Urinary bladder (tissue), 3 donors: ENCODE measurements at regions not wholly inside any gene's neighbourhood (a gene's known extent, or its start where the extent isn't known, plus 50 kb on each side); places are given as distances from the start of the nearest gene placed in this dataset.
"Not testable (repeated sequence)": the region's sequence is repeated elsewhere in the genome, so short reads cannot be mapped to it uniquely, and the experiment has no call there.

Experiments used
- DNase-seq: peaks from one replicate; pipeline ENCODE4 v3.0.0-alpha.2; 2015; ENCODE audit errors: extremely low spot score
- H3K27ac ChIP-seq: one replicate; pipeline ENCODE4 v1.5.1; 2013; ENCODE audit warnings: low read depth, mild to moderate bottlenecking, moderate library complexity
- H3K36me3 ChIP-seq: one replicate; pipeline ENCODE4 v1.6.1; 2013; ENCODE audit warnings: mild to moderate bottlenecking, moderate library complexity; ENCODE audit not compliant: insufficient read depth
- H3K4me1 ChIP-seq: one replicate; pipeline ENCODE4 v1.6.1; 2013; ENCODE audit warnings: mild to moderate bottlenecking, moderate library complexity; ENCODE audit not compliant: insufficient read depth
- H3K4me3 ChIP-seq: one replicate; pipeline ENCODE4 v1.5.1; 2013; ENCODE audit warnings: low read depth, low read length
- WGBS: extraction: QIAGEN DNeasy Blood & Tissue Kit; methylation state at CpG from one replicate; pipeline ENCODE4 v1.1.7; 2013; 5-methylcytosine and 5-hydroxymethylcytosine counted together
- donor health status: healthy with polysubstance abuse.
- donor health status: healthy.

DNA sequence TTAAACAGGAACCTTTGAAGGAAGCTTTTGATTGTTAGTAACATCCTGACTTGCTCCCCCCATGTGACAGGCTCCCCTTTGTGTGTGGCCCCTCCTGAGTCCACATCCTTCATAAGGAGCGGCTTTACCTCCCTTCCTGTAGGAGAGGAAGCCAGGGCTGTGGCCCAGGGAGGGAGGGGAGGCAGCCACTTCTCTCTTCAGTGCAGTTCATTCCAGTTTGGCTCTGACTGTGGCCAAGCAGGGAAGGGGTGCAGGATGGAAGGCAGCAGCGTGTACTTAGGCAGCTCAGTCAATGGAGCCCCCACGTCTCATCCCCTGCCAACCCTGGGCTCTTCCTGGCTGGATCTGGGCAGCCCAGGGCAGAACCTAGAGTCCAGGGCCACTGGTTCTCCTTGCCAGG lies 295.2 kb downstream of the QKI start:
- Histone ChIP-seq H3K4me1 (no peaks in the 10 kb centered on the region), H3K27ac (no peak overlapping the region), H3K36me3 (no peaks in the 10 kb centered on the region), H3K4me3 (no peak overlapping the region)
- WGBS, result 76% methylated on average over 3 of the region's 3 CpGs
- no peak for DNase-seq

DNA sequence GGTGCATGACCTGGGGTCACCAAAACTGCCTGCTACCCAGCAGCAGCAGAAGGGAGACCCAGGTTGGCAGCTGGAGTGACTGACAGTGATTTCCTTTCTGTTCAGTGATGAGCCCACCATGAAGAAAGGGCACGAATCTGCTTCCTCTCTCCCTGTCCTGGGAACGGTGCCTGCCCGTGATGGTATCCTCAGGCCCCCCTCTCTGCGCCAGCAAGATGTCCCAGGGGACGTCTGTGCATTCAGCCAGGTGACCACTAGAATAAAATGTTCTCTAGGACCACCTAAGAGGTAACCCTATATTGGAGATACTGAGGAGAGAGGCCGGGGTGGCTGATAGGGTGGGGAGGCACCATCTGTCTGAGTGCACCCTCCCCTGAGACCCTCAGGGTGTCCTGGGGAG lies 294.7 kb downstream of the QKI start:
- DNase-seq, result no peak
- WGBS, result 90% methylated on average over 6 of the region's 6 CpGs
- no peak overlapping the region for H3K27ac ChIP-seq
- H3K4me1 ChIP-seq, result no peaks in the 10 kb centered on the region
- no peaks in the 10 kb centered on the region for H3K36me3 ChIP-seq
- H3K4me3 ChIP-seq, result no peak overlapping the region

DNA sequence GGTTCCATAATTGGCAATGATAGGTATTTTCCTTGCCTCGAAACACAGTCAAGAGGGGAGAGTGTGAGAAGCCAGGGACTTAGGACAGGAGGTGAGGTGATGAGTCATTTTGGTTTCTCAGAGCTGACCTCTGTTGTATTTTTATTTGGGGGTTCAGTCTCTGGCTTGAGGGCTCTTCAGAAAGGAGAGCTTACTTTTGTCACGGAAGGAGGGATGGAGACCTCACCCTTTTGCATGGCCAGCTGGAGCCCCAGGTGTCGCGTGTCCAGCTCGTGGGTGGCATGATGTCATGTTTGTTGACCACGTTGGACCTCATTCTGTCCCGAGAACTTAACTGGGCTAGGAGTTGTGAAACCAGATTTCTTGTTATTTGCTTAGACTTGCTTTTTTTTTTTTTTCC lies 293.9 kb downstream of the QKI start:
- H3K36me3 ChIP-seq, result no peaks in the 10 kb centered on the region
- WGBS, result 95% methylated on average over 7 of the region's 7 CpGs
- no peak overlapping the region for H3K4me3 ChIP-seq
- DNase-seq, result no peak
- H3K4me1 ChIP-seq, result no peaks in the 10 kb centered on the region
- no peak overlapping the region for H3K27ac ChIP-seq

GRCh38 chr6:163707387-163708355 lies 293.2 kb downstream of the QKI start:
- Histone ChIP-seq H3K27ac (no peak overlapping the region), H3K36me3 (no peaks in the 10 kb centered on the region), H3K4me3 (no peak overlapping the region), H3K4me1 (no peaks in the 10 kb centered on the region)
- WGBS, result 67% methylated on average over 18 of the region's 18 CpGs
- no peak for DNase-seq

GRCh38 chr6:163706500-163707087 lies 292.1 kb downstream of the QKI start:
- H3K27ac ChIP-seq, result no peak overlapping the region
- no peaks in the 10 kb centered on the region for H3K4me1 ChIP-seq
- H3K4me3 ChIP-seq, result no peak overlapping the region
- no peaks in the 10 kb centered on the region for H3K36me3 ChIP-seq
- DNase-seq, result no peak
- WGBS, result 90% methylated on average over 6 of the region's 6 CpGs

GRCh38 chr6:163705923-163706322 lies 291.4 kb downstream of the QKI start:
- no peak overlapping the region for H3K4me3 ChIP-seq
- H3K36me3 ChIP-seq, result no peaks in the 10 kb centered on the region
- 93% methylated on average over 9 of the region's 9 CpGs for WGBS
- no peaks in the 10 kb centered on the region for H3K4me1 ChIP-seq
- DNase-seq, result no peak
- no peak overlapping the region for H3K27ac ChIP-seq

DNA sequence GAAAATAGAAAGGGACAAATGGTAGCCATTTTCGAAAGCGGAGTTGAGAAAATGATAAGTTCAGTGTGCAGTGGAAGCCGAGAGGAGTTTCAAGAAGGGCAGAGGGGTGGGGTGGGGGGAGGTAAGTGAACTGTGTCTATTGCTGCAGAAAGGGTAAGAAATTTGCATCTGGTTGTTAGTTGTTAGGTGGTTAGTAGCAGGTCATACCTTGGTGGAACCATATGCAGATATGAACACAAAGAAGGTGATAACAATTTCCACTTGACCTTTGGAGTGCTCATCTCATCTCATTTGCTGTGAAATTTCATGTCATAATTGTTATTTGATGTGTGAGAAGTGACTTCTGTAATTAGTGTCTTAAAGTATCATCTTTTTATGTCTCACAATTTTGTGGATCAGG lies 288.2 kb downstream of the QKI start:
- no peaks in the 10 kb centered on the region for H3K36me3 ChIP-seq
- WGBS, result over 99% methylated on average over 3 of the region's 3 CpGs
- DNase-seq, result no peak
- H3K4me3 ChIP-seq, result no peak overlapping the region
- H3K4me1 ChIP-seq, result no peaks in the 10 kb centered on the region
- no peak overlapping the region for H3K27ac ChIP-seq

- H3K36me3 ChIP-seq, result no peaks in the 10 kb centered on the region
Measured at GRCh38 chr6:163701762-163702161, 287.2 kb downstream of the QKI start.

GRCh38 chr6:163698086-163698485 lies 283.6 kb downstream of the QKI start:
- Histone ChIP-seq H3K27ac (no peak overlapping the region), H3K4me3 (no peak overlapping the region), H3K4me1 (peaks cover 1% of the 10 kb centered on the region), H3K36me3 (no peaks in the 10 kb centered on the region)
- DNase-seq, result no peak
- 80% methylated on average over 3 of the region's 3 CpGs for WGBS

More at GRCh38 chr6:163701762-163702161, 287.2 kb downstream of the QKI start:
- Histone ChIP-seq H3K27ac (no peak overlapping the region), H3K4me3 (no peak overlapping the region), H3K4me1 (no peaks in the 10 kb centered on the region)
- 86% methylated on average over 4 of the region's 4 CpGs for WGBS
- no peak for DNase-seq

DNA sequence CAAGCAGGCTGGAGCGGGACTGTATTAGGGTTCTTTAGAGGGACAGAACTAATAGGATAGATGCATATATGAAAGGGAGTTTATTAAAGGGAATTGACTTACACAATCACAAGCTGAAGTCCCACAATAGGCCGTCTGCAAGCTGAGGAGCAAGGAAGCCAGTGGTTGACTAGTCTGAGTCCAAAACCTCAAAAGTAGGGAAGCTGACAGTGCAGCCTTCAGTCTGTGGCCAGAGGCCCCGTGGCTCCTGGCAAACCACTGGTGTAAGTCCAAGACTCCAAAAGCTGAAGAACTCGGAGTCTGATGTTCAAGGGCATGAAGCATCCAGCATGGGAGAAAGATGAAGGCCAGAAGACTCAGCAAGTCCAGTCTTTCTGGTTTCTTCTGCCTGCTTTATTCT lies 281.8 kb downstream of the QKI start:
- H3K36me3 ChIP-seq, DNase-seq, H3K4me3 ChIP-seq, H3K4me1 ChIP-seq, H3K27ac ChIP-seq: not testable (repeated sequence)
- 86% methylated on average over 4 of the region's 4 CpGs for WGBS

DNA sequence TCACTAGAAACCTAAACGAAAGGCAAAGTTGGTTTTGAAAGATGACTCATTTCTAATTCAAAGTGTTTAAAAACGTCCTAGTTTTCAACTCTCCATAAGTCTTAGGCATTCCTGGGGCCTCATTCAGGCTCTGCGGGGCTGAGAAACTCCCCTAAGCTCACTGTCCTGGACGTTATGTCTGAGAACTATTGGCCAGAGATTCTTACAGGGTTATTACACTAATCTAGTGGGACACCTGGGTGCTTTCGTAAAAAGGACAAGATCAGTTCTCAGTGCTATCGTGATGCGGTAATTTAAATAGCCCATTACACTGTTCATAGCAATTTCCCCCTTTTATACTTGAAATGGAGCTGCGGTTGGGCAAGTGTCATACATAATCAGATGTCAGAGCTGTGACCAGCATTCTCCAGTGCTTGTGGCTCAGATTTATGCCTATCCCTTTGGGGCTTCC lies 280.9 kb downstream of the QKI start:
- 51% methylated on average over 8 of the region's 8 CpGs for WGBS
- Histone ChIP-seq H3K4me1 (peaks cover 1% of the 10 kb centered on the region), H3K27ac (no peak overlapping the region), H3K4me3 (no peak overlapping the region), H3K36me3 (no peaks in the 10 kb centered on the region)
- no peak for DNase-seq

GRCh38 chr6:163694988-163695398 lies 280.5 kb downstream of the QKI start:
- Histone ChIP-seq H3K36me3 (no peaks in the 10 kb centered on the region), H3K4me3 (no peak overlapping the region), H3K4me1 (peaks cover 1% of the 10 kb centered on the region), H3K27ac (no peak overlapping the region)
- no peak for DNase-seq
- 73% methylated on average over 6 of the region's 6 CpGs for WGBS

DNA sequence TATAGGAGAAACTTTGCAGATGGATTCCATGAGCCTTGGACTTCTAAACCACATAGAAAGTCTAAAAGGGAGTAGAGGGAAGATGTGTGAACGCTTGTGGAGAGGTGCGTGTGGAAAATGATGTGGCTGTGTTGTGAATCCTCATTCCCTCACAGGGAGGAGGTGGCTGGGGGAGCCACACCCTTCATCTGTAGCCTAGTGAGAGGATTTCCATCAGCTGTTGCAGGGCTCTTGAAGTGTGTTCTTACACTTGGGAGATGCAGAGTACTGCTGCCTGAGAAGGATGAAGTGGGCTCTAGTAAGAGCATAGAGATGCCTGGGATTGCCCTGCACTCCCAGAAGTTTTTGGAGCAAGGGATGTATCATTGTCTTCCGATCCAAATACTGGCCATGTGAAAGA lies 279.6 kb downstream of the QKI start:
- 91% methylated on average over 3 of the region's 3 CpGs for WGBS

GRCh38 chr6:163691049-163691448 lies 276.5 kb downstream of the QKI start:
- Histone ChIP-seq H3K27ac (no peak overlapping the region), H3K4me1 (peaks cover 1% of the 10 kb centered on the region), H3K36me3 (no peaks in the 10 kb centered on the region), H3K4me3 (no peak overlapping the region)
- WGBS, result 91% methylated on average over 8 of the region's 8 CpGs
- DNase-seq, result no peak

More for the DNA sequence above, 279.6 kb downstream of the QKI start:
- Histone ChIP-seq H3K27ac (no peak overlapping the region), H3K4me3 (no peak overlapping the region), H3K4me1 (peaks cover 1% of the 10 kb centered on the region), H3K36me3 (no peaks in the 10 kb centered on the region)
- DNase-seq, result no peak
